Activated CD4-positive, alpha-beta memory T cell treated with anti-CD3 and anti-CD28 coated beads, Interleukin-2, amount 10 ng/mL, durations not matched to agents 7 days and 5 days (primary cell): ENCODE measurements at regions not wholly inside any gene's neighbourhood (a gene's known extent, or its start where the extent isn't known, plus 50 kb on each side); places are given as distances from the start of the nearest gene placed in this dataset.
A peak's percentile ranks its signal among the peaks of the same experiment; 100 is the strongest.

Experiments used
- CTCF ChIA-PET: fragments of 350-600 bp; sonication (Branson Sonifier 250); formaldehyde crosslinking; loops from one replicate; lab custom pipeline; 2021; ENCODE audit warnings: antibody characterized with exemption, inconsistent platforms; lab: Charles Lee
- POLR2A ChIA-PET: fragments of 350-600 bp; sonication (Branson Sonifier 250); formaldehyde crosslinking; loops from one replicate; lab custom pipeline; 2021; ENCODE audit warnings: antibody characterized with exemption; lab: Charles Lee
- DNase-seq: peaks from one replicate; pipeline ENCODE4 v3.0.0-alpha.2; 2020
- H3K27ac Mint-ChIP-seq: one replicate; pipeline ENCODE4 v1.8.0; 2021; ENCODE audit warnings: mild to moderate bottlenecking, mixed read lengths
- H3K27me3 Mint-ChIP-seq: one replicate; pipeline ENCODE4 v1.8.0; 2021; ENCODE audit warnings: mixed read lengths
- H3K36me3 Mint-ChIP-seq: one replicate; pipeline ENCODE4 v1.8.0; 2021; ENCODE audit warnings: low read depth, mixed read lengths
- H3K4me1 Mint-ChIP-seq: one replicate; pipeline ENCODE4 v1.8.0; 2021; ENCODE audit warnings: mixed read lengths
- H3K4me3 Mint-ChIP-seq: one replicate; pipeline ENCODE4 v1.8.0; 2021; ENCODE audit warnings: mild to moderate bottlenecking, mixed read lengths
- H3K9me3 Mint-ChIP-seq: one replicate; pipeline ENCODE4 v1.8.0; 2021; ENCODE audit warnings: mixed read lengths

GRCh38 chr11:134533511-134533910 lies 121.5 kb upstream of the B3GAT1 start:
- no peaks in the 10 kb centered on the region for H3K36me3 Mint-ChIP-seq
- no peak overlapping the region for H3K4me3 Mint-ChIP-seq
- H3K27ac Mint-ChIP-seq, result no peak overlapping the region
- peaks cover 2% of the 10 kb centered on the region for H3K4me1 Mint-ChIP-seq
- ChIA-PET POLR2A (no interaction called here), CTCF (interaction anchor here (0.7 kb wide), 1 partner anchor 46 kb away, joined by 3 read pairs; no protein-coding TSS in a partner anchor)
- peaks cover 28% of the 10 kb centered on the region for H3K27me3 Mint-ChIP-seq
- peak; percentile 11 for DNase-seq
- H3K9me3 Mint-ChIP-seq, result no peaks in the 10 kb centered on the region

DNA sequence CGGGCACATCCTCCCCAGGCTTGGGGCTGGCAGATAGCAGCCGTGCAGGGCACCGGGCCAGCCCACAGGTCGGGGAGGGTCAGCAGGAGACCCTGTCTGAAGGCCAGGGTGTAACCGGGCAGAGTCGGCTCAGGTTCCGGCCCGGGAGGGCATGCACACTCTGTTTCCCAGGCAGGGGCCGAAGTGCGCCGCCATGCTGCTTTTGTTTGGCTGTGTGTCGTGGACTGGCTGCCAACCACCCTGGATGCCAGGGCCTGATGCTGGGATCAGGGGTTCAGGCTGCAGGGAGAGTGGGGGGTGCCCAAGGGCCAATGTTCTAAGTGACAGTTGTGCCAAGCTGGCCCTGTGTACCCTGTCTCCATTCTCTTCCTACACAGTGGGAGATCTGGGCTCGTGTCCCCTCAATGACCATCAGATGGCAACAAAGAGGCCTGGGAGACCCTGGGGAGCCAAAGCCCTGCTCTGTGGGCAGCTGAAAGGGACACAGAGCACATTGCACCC lies 120.9 kb upstream of the B3GAT1 start:
- Mint-ChIP-seq H3K4me3 (no peak overlapping the region), H3K27ac (no peak overlapping the region), H3K36me3 (no peaks in the 10 kb centered on the region), H3K4me1 (peaks cover 2% of the 10 kb centered on the region), H3K9me3 (no peaks in the 10 kb centered on the region), H3K27me3 (peaks cover 25% of the 10 kb centered on the region)
- peak; percentile 9 for DNase-seq
- ChIA-PET CTCF (no interaction called here), POLR2A (no interaction called here)

GRCh38 chr11:134532131-134532920 lies 120.3 kb upstream of the B3GAT1 start:
- peaks cover 21% of the 10 kb centered on the region for H3K27me3 Mint-ChIP-seq
- DNase-seq, result peak; percentile 6
- H3K36me3 Mint-ChIP-seq, result no peaks in the 10 kb centered on the region
- no peak overlapping the region for H3K4me3 Mint-ChIP-seq
- POLR2A ChIA-PET, result no interaction called here
- peaks cover under 1% of the 10 kb centered on the region for H3K4me1 Mint-ChIP-seq
- CTCF ChIA-PET, result no interaction called here
- H3K9me3 Mint-ChIP-seq, result no peaks in the 10 kb centered on the region
- no peak overlapping the region for H3K27ac Mint-ChIP-seq

- ChIA-PET POLR2A (no interaction called here), CTCF (no interaction called here)
- Mint-ChIP-seq H3K4me1 (no peaks in the 10 kb centered on the region), H3K4me3 (no peak overlapping the region), H3K27me3 (peaks cover 17% of the 10 kb centered on the region), H3K27ac (no peak overlapping the region), H3K9me3 (no peaks in the 10 kb centered on the region), H3K36me3 (no peaks in the 10 kb centered on the region)
- peak; percentile 9 for DNase-seq
These were observed 119.5 kb upstream of the B3GAT1 start for GRCh38 chr11:134531327-134532130.

- Mint-ChIP-seq H3K4me1 (no peaks in the 10 kb centered on the region), H3K27ac (no peak overlapping the region), H3K27me3 (peaks cover 13% of the 10 kb centered on the region), H3K4me3 (no peak overlapping the region), H3K9me3 (no peaks in the 10 kb centered on the region), H3K36me3 (no peaks in the 10 kb centered on the region)
- ChIA-PET POLR2A (no interaction called here), CTCF (no interaction called here)
- DNase-seq, result peak; percentile 10
These were observed 118.7 kb upstream of the B3GAT1 start for GRCh38 chr11:134530636-134531326.

DNA sequence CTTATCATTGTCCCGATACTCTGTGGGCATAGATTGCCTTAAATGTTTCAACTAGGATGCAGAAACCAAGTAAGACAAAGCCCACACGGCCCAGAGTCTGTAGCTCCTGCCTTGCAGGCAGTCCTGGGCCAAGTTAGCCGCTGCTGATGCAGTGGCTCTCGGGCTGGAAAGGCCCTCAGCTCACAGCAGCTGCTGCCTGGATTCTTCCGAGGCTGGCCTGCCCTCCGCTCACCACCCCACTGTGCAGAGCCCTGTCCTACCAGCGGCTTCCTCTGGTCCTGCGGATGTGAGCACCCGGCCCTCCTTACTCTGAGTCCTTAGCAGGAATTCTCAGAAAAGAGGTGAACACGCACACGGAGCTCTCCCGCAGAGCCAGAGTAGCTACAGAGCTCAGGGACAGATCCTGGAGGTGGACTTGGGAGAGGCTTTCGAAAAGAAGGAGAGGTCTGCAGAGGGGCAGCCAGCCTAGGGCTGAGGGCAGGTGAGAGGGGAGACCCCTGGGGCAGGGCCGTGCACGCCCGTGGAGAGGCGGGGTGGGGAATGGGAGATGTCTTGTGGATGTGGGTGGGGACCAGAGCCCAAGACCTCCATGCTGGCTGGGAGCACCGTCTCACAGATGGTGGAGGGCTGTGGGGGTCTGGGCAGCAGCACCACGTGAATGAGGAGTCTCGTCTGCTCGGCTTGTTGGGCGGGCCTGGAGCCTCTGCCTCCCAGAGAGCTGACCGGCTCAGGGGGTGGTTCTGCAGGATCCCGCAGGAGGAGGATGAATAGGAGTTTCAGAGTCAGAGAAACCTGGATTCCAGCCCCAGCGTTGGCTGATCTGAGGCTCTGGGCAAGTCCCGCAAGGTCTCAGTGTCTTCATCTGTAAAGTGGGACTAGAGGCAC lies 117.4 kb upstream of the B3GAT1 start:
- DNase-seq, result peak; percentile 14
- Mint-ChIP-seq H3K9me3 (no peaks in the 10 kb centered on the region), H3K4me3 (no peak overlapping the region), H3K27ac (no peak overlapping the region), H3K36me3 (no peaks in the 10 kb centered on the region), H3K27me3 (peaks cover 7% of the 10 kb centered on the region), H3K4me1 (no peaks in the 10 kb centered on the region)
- CTCF ChIA-PET, result no interaction called here
- POLR2A ChIA-PET, result no interaction called here

GRCh38 chr11:134528453-134528852 lies 116.4 kb upstream of the B3GAT1 start:
- POLR2A ChIA-PET, result no interaction called here
- peaks cover 2% of the 10 kb centered on the region for H3K27me3 Mint-ChIP-seq
- CTCF ChIA-PET, result no interaction called here
- H3K4me3 Mint-ChIP-seq, result no peak overlapping the region
- no peaks in the 10 kb centered on the region for H3K4me1 Mint-ChIP-seq
- H3K27ac Mint-ChIP-seq, result no peak overlapping the region
- DNase-seq, result peak; percentile 5
- H3K36me3 Mint-ChIP-seq, result no peaks in the 10 kb centered on the region
- H3K9me3 Mint-ChIP-seq, result no peaks in the 10 kb centered on the region

DNA sequence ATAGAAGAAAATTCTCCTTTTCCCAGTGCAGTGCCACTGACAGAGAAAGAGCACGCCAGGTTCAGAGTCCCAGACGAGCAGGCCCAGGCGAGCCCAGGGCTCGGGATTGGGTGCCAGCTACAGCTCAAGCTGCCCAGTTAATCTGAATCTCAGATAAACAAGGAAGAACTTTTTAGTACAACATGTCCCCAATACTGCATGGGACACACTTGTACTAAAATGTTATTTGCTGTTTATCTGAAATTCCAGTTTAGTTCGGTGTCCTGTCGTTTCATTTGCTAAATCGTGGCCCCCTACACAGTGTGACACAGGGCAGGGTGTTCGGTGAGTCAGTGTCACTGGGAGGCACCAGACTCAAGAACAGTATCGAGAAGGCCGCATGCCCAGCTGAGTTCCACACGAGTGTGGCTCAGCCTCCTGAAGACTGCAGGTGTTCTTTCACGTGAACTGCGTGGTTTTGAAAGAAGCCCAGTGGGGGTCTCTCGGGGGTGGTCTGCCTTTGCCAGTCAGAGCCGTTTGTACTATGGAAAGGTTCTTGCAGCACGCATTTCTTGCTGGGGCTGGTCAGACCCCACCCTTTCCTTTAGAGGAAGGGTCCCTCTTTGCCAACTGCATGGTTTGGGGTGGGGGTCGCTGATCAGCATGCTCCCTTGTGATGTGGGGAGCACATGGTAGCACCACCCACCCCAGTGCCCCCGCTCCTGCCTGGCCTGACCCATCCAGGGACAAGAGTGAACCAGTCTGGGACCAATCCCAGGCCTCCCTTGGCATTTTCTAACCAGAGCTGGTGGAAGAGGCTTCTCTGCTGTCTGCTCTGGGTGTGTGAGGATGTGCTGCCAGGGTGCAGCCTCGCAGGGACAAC lies 115.6 kb upstream of the B3GAT1 start:
- Mint-ChIP-seq H3K36me3 (no peaks in the 10 kb centered on the region), H3K9me3 (peaks cover 3% of the 10 kb centered on the region), H3K27me3 (peaks cover 2% of the 10 kb centered on the region), H3K4me1 (no peaks in the 10 kb centered on the region), H3K27ac (no peak overlapping the region), H3K4me3 (no peak overlapping the region)
- DNase-seq, result no peak
- CTCF ChIA-PET, result no interaction called here
- POLR2A ChIA-PET, result no interaction called here

GRCh38 chr11:134524896-134525845 lies 113.1 kb upstream of the B3GAT1 start:
- H3K4me3 Mint-ChIP-seq, result no peak overlapping the region
- DNase-seq, result no peak
- CTCF ChIA-PET, result no interaction called here
- no peaks in the 10 kb centered on the region for H3K4me1 Mint-ChIP-seq
- POLR2A ChIA-PET, result no interaction called here
- H3K27ac Mint-ChIP-seq, result no peak overlapping the region
- peaks cover 7% of the 10 kb centered on the region for H3K9me3 Mint-ChIP-seq
- H3K27me3 Mint-ChIP-seq, result peaks cover 2% of the 10 kb centered on the region
- H3K36me3 Mint-ChIP-seq, result no peaks in the 10 kb centered on the region

DNA sequence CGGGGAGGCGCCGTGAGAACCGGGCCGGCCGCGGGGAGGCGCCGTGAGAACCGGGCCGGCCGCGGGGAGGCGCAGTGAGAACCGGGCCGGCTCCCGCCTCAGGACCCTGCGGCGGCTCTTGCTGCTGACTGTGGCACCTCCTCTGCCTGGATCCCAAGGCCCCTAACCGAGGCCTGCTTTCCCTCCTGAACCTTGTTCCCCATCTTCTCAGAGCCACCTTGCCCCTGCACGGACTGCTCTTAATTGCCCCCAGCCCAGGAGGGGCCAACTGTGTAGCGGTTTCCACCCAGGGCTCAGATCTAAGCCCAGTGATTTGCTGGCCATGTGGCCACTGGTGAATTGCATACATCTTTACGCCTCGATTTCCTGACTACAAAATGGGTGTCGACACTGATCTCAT lies 112.2 kb upstream of the B3GAT1 start:
- no peak overlapping the region for H3K27ac Mint-ChIP-seq
- H3K9me3 Mint-ChIP-seq, result peaks cover 7% of the 10 kb centered on the region
- peaks cover 2% of the 10 kb centered on the region for H3K27me3 Mint-ChIP-seq
- H3K4me1 Mint-ChIP-seq, result no peaks in the 10 kb centered on the region
- H3K36me3 Mint-ChIP-seq, result no peaks in the 10 kb centered on the region
- CTCF ChIA-PET, result no interaction called here
- POLR2A ChIA-PET, result no interaction called here
- no peak overlapping the region for H3K4me3 Mint-ChIP-seq
- no peak for DNase-seq
